H1 (cell line): ENCODE measurements at regions not wholly inside any gene's neighbourhood (a gene's known extent, or its start where the extent isn't known, plus 50 kb on each side); places are given as distances from the start of the nearest gene placed in this dataset.

ENCODE experiments used
- CTCF ChIA-PET: fragments of 300-600 bp; sonication (Branson Sonifier 250); formaldehyde crosslinking; loops from one replicate; lab custom pipeline; 2021; ENCODE audit not compliant: partially characterized antibody; lab: Charles Lee
- POLR2A ChIA-PET: fragments of 300-600 bp; sonication (Branson Sonifier 250); formaldehyde crosslinking; loops from one replicate; lab custom pipeline; 2021; ENCODE audit warnings: inconsistent platforms; ENCODE audit not compliant: partially characterized antibody; lab: Charles Lee
- DNase-seq, 2 experiments: peaks; one replicate each; pipeline versions ENCODE4 v3.0.0 to v3.0.0-alpha.2; 2010 to 2022; ENCODE audit warnings: low spot score in 2 of 2, low read depth in 1 of 2, mixed read lengths in 1 of 2
- FAIRE-seq: peaks from 2 replicates; lab custom pipeline; 2011; peaks lifted over from hg19 to GRCh38; lab: Jason Lieb, UNC
- H2AFZ ChIP-seq: 2 replicates; pipeline ENCODE4 v1.8.1; 2012; ENCODE audit warnings: low read length, inconsistent platforms
- H2AK5ac ChIP-seq: 2 replicates; pipeline ENCODE4 v1.6.1; 2013; ENCODE audit warnings: low read depth, low read length
- H2BK120ac ChIP-seq: replicated peaks from 2 replicates; pipeline ENCODE3; 2013; ENCODE audit warnings: low read depth, low read length, inconsistent platforms
- H2BK12ac ChIP-seq: 2 replicates; pipeline ENCODE4 v1.6.1; 2013; ENCODE audit warnings: low read depth, low read length
- H2BK15ac ChIP-seq: 2 replicates; pipeline ENCODE4 v1.6.1; 2013; ENCODE audit warnings: low read length
- H2BK20ac ChIP-seq: 2 replicates; pipeline ENCODE4 v1.6.1; 2013; ENCODE audit warnings: low read length
- H2BK5ac ChIP-seq: 2 replicates; pipeline ENCODE4 v1.6.1; 2013; ENCODE audit warnings: low read depth, low read length
- H3K14ac ChIP-seq: 2 replicates; pipeline ENCODE4 v1.6.1; 2013; ENCODE audit warnings: inconsistent platforms; ENCODE audit not compliant: insufficient read length
- H3K18ac ChIP-seq: 2 replicates; pipeline ENCODE4 v1.6.1; 2013; ENCODE audit warnings: low read length; ENCODE audit errors: extremely low read depth
- H3K23ac ChIP-seq: 2 replicates; pipeline ENCODE4 v1.6.1; 2013; ENCODE audit warnings: inconsistent platforms; ENCODE audit not compliant: insufficient read length
- H3K23me2 ChIP-seq: 2 replicates; pipeline ENCODE4 v1.6.1; 2013; ENCODE audit warnings: low read depth, low read length
- H3K27ac ChIP-seq: 2 replicates; pipeline ENCODE4 v1.6.1; 2011; ENCODE audit warnings: low read depth, low read length, inconsistent platforms
- H3K27me3 ChIP-seq, 4 experiments: replicated peaks in 1 of 4; 1 replicate in 1 of 4; 2 replicates in 3 of 4; pipeline versions ENCODE4 v1.6.1 to v1.8.1; 2011 to 2013; ENCODE audit warnings: low read length in 3 of 4, mild to moderate bottlenecking in 3 of 4, inconsistent platforms in 2 of 4, mixed read lengths in 2 of 4, moderate library complexity in 1 of 4; ENCODE audit not compliant: control insufficient read depth in 3 of 4, insufficient read depth in 3 of 4; ENCODE audit errors: extremely low read depth in 1 of 4
- H3K36me3 ChIP-seq, 4 experiments: 2 replicates each; pipeline versions ENCODE4 v1.6.1 to v1.8.1; 2011 to 2013; ENCODE audit warnings: mild to moderate bottlenecking in 4 of 4, low read length in 3 of 4, moderate library complexity in 2 of 4, control low read depth in 1 of 4, inconsistent platforms in 1 of 4; ENCODE audit not compliant: insufficient read depth in 4 of 4, control insufficient read depth in 2 of 4
- H3K4ac ChIP-seq: replicated peaks from 2 replicates; pipeline ENCODE3; 2013; ENCODE audit warnings: low read length, low read depth, mixed read lengths, inconsistent platforms; ENCODE audit not compliant: insufficient read length
- H3K4me1 ChIP-seq, 4 experiments: replicated peaks in 1 of 4; 1 replicate in 1 of 4; 2 replicates in 3 of 4; pipeline versions ENCODE4 v1.6.1 to v1.8.1; 2011 to 2013; ENCODE audit warnings: low read length in 3 of 4, inconsistent platforms in 2 of 4, mixed read lengths in 1 of 4; ENCODE audit not compliant: insufficient read depth in 4 of 4, control insufficient read depth in 3 of 4
- H3K4me2 ChIP-seq, 2 experiments: 2 replicates each; pipeline versions ENCODE4 v1.6.1 to v1.8.1; 2011 to 2013; ENCODE audit warnings: low read depth in 2 of 2, low read length in 2 of 2, control low read depth in 1 of 2, inconsistent platforms in 1 of 2, mild to moderate bottlenecking in 1 of 2; ENCODE audit not compliant: insufficient read depth in 1 of 2
- H3K4me3 ChIP-seq, 4 experiments: fragments of 200-600, 300-600 bp in 1 of 4; sonication (generic), shearing (Covaris generic), sonication (Bioruptor Twin) in 1 of 4; 2 replicates each; pipeline versions ENCODE4 v1.5.1 to v1.8.1; 2011 to 2016; ENCODE audit warnings: low read length in 4 of 4, low read depth in 3 of 4, control low read depth in 2 of 4, inconsistent platforms in 2 of 4, mild to moderate bottlenecking in 2 of 4, mixed read lengths in 1 of 4, moderate library complexity in 1 of 4; ENCODE audit not compliant: insufficient read depth in 2 of 4; ENCODE audit errors: extremely low read depth in 1 of 4
- H3K56ac ChIP-seq: replicated peaks from 2 replicates; pipeline ENCODE3; 2013; ENCODE audit warnings: low read depth, mild to moderate bottlenecking, mixed read lengths, low read length, inconsistent platforms; ENCODE audit not compliant: insufficient read length
- H3K79me1 ChIP-seq: 2 replicates; pipeline ENCODE4 v1.6.1; 2013; ENCODE audit warnings: low read depth, low read length, control low read depth
- H3K79me2 ChIP-seq, 2 experiments: 2 replicates each; pipeline versions ENCODE4 v1.6.1 to v1.8.1; 2012 to 2013; ENCODE audit warnings: low read length in 2 of 2, mild to moderate bottlenecking in 2 of 2, inconsistent platforms in 1 of 2; ENCODE audit not compliant: insufficient read depth in 2 of 2, control insufficient read depth in 1 of 2
- H3K9ac ChIP-seq, 4 experiments: replicated peaks in 1 of 4; 1 replicate in 1 of 4; 2 replicates in 3 of 4; pipeline versions ENCODE4 v1.6.1 to v1.8.1; 2011 to 2013; ENCODE audit warnings: low read depth in 3 of 4, low read length in 3 of 4, control low read depth in 2 of 4, mild to moderate bottlenecking in 2 of 4, moderate library complexity in 2 of 4, inconsistent platforms in 1 of 4; ENCODE audit errors: extremely low read depth in 1 of 4
- H3K9me3 ChIP-seq, 2 experiments: 2 replicates each; pipeline versions ENCODE4 v1.6.1 to v1.8.1; 2012 to 2013; ENCODE audit warnings: mild to moderate bottlenecking in 2 of 2, moderate library complexity in 2 of 2, control low read depth in 1 of 2, inconsistent platforms in 1 of 2, low read depth in 1 of 2, low read length in 1 of 2, mixed read lengths in 1 of 2; ENCODE audit not compliant: insufficient read depth in 2 of 2
- H4K20me1 ChIP-seq, 2 experiments: replicated peaks in 1 of 2; 2 replicates each; pipeline versions ENCODE3 to v1.8.1; 2011 to 2013; ENCODE audit warnings: inconsistent platforms in 2 of 2, low read length in 2 of 2, mild to moderate bottlenecking in 1 of 2; ENCODE audit not compliant: insufficient read depth in 2 of 2, control insufficient read depth in 1 of 2
- H4K5ac ChIP-seq: 2 replicates; pipeline ENCODE4 v1.6.1; 2013; ENCODE audit warnings: low read length, low read depth, mixed read lengths, inconsistent platforms; ENCODE audit not compliant: insufficient read length
- H4K8ac ChIP-seq: 2 replicates; pipeline ENCODE4 v1.8.0; 2013; ENCODE audit warnings: mild to moderate bottlenecking, moderate library complexity, low read length, inconsistent platforms; ENCODE audit not compliant: insufficient read depth; ENCODE audit errors: extremely low read depth
- H4K91ac ChIP-seq: replicated peaks from 2 replicates; pipeline ENCODE3; 2013; ENCODE audit warnings: low read length, mixed read lengths, inconsistent platforms; ENCODE audit not compliant: insufficient read length
- RAD21 ChIP-seq, 2 experiments: IDR thresholded peaks in 1 of 2; conservative IDR thresholded peaks in 1 of 2; 2 replicates each; pipeline ENCODE4 v1.6.1; 2011; ENCODE audit warnings: low read depth in 2 of 2, low read length in 2 of 2, improper control_type of control experiment in 1 of 2, inconsistent platforms in 1 of 2, mild to moderate bottlenecking in 1 of 2, moderate library complexity in 1 of 2
- TEAD4 ChIP-seq: IDR thresholded peaks from 2 replicates; pipeline ENCODE4 v1.6.1; 2012; ENCODE audit warnings: low read depth, low read length, inconsistent platforms, mixed read lengths
- WGBS, 2 experiments: shearing (Covaris generic) in 1 of 2; methylation state at CpG; one replicate each; pipeline versions ENCODE4 v1.1.6 to v1.1.7; 2013 to 2015; ENCODE audit warnings: low lambda C conversion rate in 2 of 2, mixed read lengths in 2 of 2, inconsistent platforms in 1 of 2, low coverage in 1 of 2, missing lambda C conversion rate in 1 of 2; ENCODE audit not compliant: insufficient replicate concordance in 2 of 2, insufficient coverage in 1 of 2, insufficient read length in 1 of 2; ENCODE audit errors: extremely low coverage in 1 of 2, missing lambda C conversion rate in 1 of 2; 5-methylcytosine and 5-hydroxymethylcytosine counted together

DNA sequence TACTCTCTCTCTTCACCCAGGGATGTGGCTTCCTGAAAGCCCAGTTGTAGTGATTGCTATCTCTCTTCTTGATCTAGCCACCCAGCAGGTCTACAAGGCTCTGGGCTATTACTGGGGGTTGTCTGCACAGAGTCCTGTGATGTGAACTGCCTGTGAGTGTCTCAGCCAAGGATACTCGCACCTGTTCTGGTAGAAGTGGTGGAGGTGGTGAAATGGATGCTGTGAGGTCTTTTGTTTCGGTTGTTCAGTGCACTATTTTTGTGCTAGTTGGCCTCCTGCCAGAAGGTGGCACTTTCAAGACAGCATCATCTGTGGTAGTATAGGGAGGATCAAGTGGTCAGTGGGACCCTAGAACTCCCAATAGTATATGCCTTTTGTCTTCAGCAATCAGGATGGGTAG, 268.0 kb downstream of the GABRG1 start:
- no peaks in the 10 kb centered on the region for H3K27me3 ChIP-seq
- H3K79me2 ChIP-seq, result no peaks in the 10 kb centered on the region
- no peaks in the 10 kb centered on the region for H3K36me3 ChIP-seq
- WGBS, 2 experiments, result 95% methylated on average over 2 of the region's 2 CpGs; no CpG with 5 or more reads in 1 of the 2 experiments
- H4K5ac ChIP-seq, result no peak overlapping the region
- no peaks in the 10 kb centered on the region for H4K20me1 ChIP-seq
- H3K4me2 ChIP-seq, result no peak overlapping the region
- H2AK5ac ChIP-seq, result no peak overlapping the region
- H2AFZ ChIP-seq, result no peak overlapping the region
- no peak overlapping the region for H3K4ac ChIP-seq
- no peak overlapping the region for H3K4me3 ChIP-seq
- H3K27ac ChIP-seq, result no peak overlapping the region
- no peak overlapping the region for H2BK12ac ChIP-seq
- H3K18ac ChIP-seq, result no peak overlapping the region
- H2BK5ac ChIP-seq, result no peak overlapping the region
- DNase-seq (no peak), FAIRE-seq (no peak)
- POLR2A ChIA-PET, result no interaction called here
- H4K91ac ChIP-seq, result no peak overlapping the region
- H3K9ac ChIP-seq, result no peak overlapping the region
- H3K4me1 ChIP-seq, result no peaks in the 10 kb centered on the region
- no peaks in the 10 kb centered on the region; a peak in 1 of 4 replicates for H3K9me3 ChIP-seq
- H3K23me2 ChIP-seq, result no peaks in the 10 kb centered on the region
- H2BK20ac ChIP-seq, result no peak overlapping the region
- H2BK15ac ChIP-seq, result no peak overlapping the region
- H3K56ac ChIP-seq, result no peak overlapping the region
- H3K23ac ChIP-seq, result no peak overlapping the region
- no peak overlapping the region for H2BK120ac ChIP-seq
- no peak overlapping the region for H4K8ac ChIP-seq
- no peaks in the 10 kb centered on the region for H3K79me1 ChIP-seq
- H3K14ac ChIP-seq, result no peak overlapping the region
- CTCF ChIA-PET, result no interaction called here
- TF ChIP-seq RAD21 (IDR thresholded peaks at IDR 0.05 in 1 of 2, conservative IDR thresholded peaks at IDR 0.05 in 1 of 2; ENCODE audit: low read depth in 2 of 2, low read length in 2 of 2) (peak in 1 of 2 experiments; percentile 9; a peak in 1 of 4 replicates), TEAD4 (no peak)
